ENCODE measurements at regions not wholly inside any gene's neighbourhood (a gene's known extent, or its start where the extent isn't known, plus 50 kb on each side); places are given as distances from the start of the nearest gene placed in this dataset.

- in situ Hi-C loops (cut with HindIII; ENCODE audit: low sequenced_read_pairs) = no loop called here
- TF ChIP-seq CTCF (IDR thresholded peaks at IDR 0.05; ENCODE audit: low read depth, low read length) = no peak
- DNase-seq (ENCODE audit: low read depth, low spot score) = no peak
- no peak overlapping the region for H3K4me3 ChIP-seq (ENCODE audit: low read depth, low read length)
These were observed 607.3 kb downstream of the NCAM2 start for GRCh38 chr21:21605521-21605920.

- TF ChIP-seq CTCF (IDR thresholded peaks at IDR 0.05; ENCODE audit: low read depth, low read length) = no peak
- DNase-seq (ENCODE audit: low read depth, low spot score) = no peak
- in situ Hi-C loops (cut with HindIII; ENCODE audit: low sequenced_read_pairs) = no loop called here
- no peak overlapping the region for H3K4me3 ChIP-seq (ENCODE audit: low read depth, low read length)
These were observed 607.8 kb downstream of the NCAM2 start for GRCh38 chr21:21606041-21606440.

GRCh38 chr21:21612466-21612865, 614.3 kb downstream of the NCAM2 start:
- no peak for TF ChIP-seq CTCF (IDR thresholded peaks at IDR 0.05; ENCODE audit: low read depth, low read length)
- in situ Hi-C loops (cut with HindIII; ENCODE audit: low sequenced_read_pairs) = no loop called here
- peak; percentile 91 for DNase-seq (ENCODE audit: low read depth, low spot score)
- no peak overlapping the region for H3K4me3 ChIP-seq (ENCODE audit: low read depth, low read length)

GRCh38 chr21:21614966-21615365, 616.8 kb downstream of the NCAM2 start:
- in situ Hi-C loops (cut with HindIII; ENCODE audit: low sequenced_read_pairs) = no loop called here
- DNase-seq (ENCODE audit: low read depth, low spot score) = no peak
- H3K4me3 ChIP-seq (ENCODE audit: low read depth, low read length) = no peak overlapping the region
- no peak for TF ChIP-seq CTCF (IDR thresholded peaks at IDR 0.05; ENCODE audit: low read depth, low read length)

GRCh38 chr21:21622460-21623234, 624.4 kb downstream of the NCAM2 start:
- H3K4me3 ChIP-seq (ENCODE audit: low read depth, low read length) = no peak overlapping the region
- in situ Hi-C loops (cut with HindIII; ENCODE audit: low sequenced_read_pairs) = no loop called here

GRCh38 chr21:21624674-21625073, 626.5 kb downstream of the NCAM2 start:
- H3K4me3 ChIP-seq (ENCODE audit: low read depth, low read length) = no peak overlapping the region
- peak; percentile 65 for DNase-seq (ENCODE audit: low read depth, low spot score)
- no peak for TF ChIP-seq CTCF (IDR thresholded peaks at IDR 0.05; ENCODE audit: low read depth, low read length)
- in situ Hi-C loops (cut with HindIII; ENCODE audit: low sequenced_read_pairs) = no loop called here

More at GRCh38 chr21:21622460-21623234, 624.4 kb downstream of the NCAM2 start:
- TF ChIP-seq CTCF (IDR thresholded peaks at IDR 0.05; ENCODE audit: low read depth, low read length) = no peak
- no peak for DNase-seq (ENCODE audit: low read depth, low spot score)
